Keratinocyte (primary cell): ENCODE measurements at regions not wholly inside any gene's neighbourhood (a gene's known extent, or its start where the extent isn't known, plus 50 kb on each side); places are given as distances from the start of the nearest gene placed in this dataset.

Experiments used
- EZH2 ChIP-seq: IDR thresholded peaks from one replicate; pipeline ENCODE4 v1.6.1; 2012; ENCODE audit warnings: inconsistent platforms, mild to moderate bottlenecking, low read length, moderate library complexity
- TF ChIP-seq, protein P1 (sequence below), 3 experiments: IDR thresholded peaks in 1 of 3; conservative IDR thresholded peaks in 1 of 3; optimal IDR thresholded peaks in 1 of 3; 2 replicates in 2 of 3; 3 replicates in 1 of 3; pipeline versions ENCODE3 to v1.5.1; 2011; ENCODE audit warnings: low read length in 3 of 3, mild to moderate bottlenecking in 3 of 3, moderate library complexity in 2 of 3, control low read depth in 1 of 3, inconsistent platforms in 1 of 3; ENCODE audit not compliant: insufficient read depth in 2 of 3; ENCODE audit errors: extremely low read depth in 1 of 3

DNA sequence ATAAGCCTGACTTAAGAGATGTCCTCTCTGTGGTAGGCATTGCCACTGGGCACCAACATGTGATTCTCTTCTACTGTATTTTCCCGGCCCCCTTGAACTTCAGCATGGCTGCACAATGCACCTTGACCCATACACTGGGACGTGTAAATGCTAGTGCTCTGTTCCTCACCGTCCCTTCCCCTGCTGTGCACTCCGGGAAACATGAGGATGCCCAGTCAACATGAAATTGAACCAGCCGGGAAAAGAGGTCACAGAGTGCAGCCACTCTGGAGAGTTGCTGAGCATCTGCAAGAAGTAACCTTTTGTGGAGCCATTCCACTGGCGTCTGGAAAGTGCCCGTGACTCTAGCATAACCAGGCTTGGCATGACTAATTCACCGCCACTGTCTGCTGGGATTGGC, 646.7 kb downstream of the NPHP4 start:
- TF ChIP-seq, protein P1, sequence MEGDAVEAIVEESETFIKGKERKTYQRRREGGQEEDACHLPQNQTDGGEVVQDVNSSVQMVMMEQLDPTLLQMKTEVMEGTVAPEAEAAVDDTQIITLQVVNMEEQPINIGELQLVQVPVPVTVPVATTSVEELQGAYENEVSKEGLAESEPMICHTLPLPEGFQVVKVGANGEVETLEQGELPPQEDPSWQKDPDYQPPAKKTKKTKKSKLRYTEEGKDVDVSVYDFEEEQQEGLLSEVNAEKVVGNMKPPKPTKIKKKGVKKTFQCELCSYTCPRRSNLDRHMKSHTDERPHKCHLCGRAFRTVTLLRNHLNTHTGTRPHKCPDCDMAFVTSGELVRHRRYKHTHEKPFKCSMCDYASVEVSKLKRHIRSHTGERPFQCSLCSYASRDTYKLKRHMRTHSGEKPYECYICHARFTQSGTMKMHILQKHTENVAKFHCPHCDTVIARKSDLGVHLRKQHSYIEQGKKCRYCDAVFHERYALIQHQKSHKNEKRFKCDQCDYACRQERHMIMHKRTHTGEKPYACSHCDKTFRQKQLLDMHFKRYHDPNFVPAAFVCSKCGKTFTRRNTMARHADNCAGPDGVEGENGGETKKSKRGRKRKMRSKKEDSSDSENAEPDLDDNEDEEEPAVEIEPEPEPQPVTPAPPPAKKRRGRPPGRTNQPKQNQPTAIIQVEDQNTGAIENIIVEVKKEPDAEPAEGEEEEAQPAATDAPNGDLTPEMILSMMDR (optimal IDR thresholded peaks at IDR 0.05 in 1 of 3, IDR thresholded peaks at IDR 0.05 in 1 of 3, conservative IDR thresholded peaks at IDR 0.05 in 1 of 3; ENCODE audit: extremely low read depth in 1 of 3, insufficient read depth in 2 of 3, low read length in 3 of 3), result no peak
- no peak for TF ChIP-seq EZH2
